GM18868 (cell line): ENCODE measurements at regions not wholly inside any gene's neighbourhood (a gene's known extent, or its start where the extent isn't known, plus 50 kb on each side); places are given as distances from the start of the nearest gene placed in this dataset.
"Not testable (repeated sequence)": the region's sequence is repeated elsewhere in the genome, so short reads cannot be mapped to it uniquely, and the experiment has no call there.

Experiments used
- ATAC-seq: cut with Tn5 transposase; IDR thresholded peaks from one replicate; pipeline ENCODE4 v1.9.1; 2021; ENCODE audit warnings: mild to moderate bottlenecking, moderate library complexity; ENCODE audit not compliant: unreplicated experiment

GRCh38 chr5:36462295-36463021, 143.9 kb upstream of the SLC1A3 start:
- ATAC-seq: no peak

DNA sequence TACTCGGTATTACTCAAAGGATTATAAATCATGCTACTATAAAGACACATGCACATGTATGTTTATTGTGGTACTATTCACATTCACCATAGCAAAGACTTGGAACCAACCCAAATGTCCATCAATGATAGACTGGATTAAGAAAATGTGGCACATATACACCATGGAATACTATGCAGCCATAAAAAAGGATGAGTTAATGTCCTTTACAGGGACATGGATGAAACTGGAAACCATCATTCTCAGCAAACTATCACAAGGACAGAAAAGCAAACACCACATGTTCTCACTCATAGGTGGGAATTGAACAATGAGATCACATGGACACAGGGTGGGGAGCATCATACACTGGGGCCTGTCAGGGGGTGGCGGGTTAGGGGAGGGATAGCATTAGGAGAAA, 130.5 kb upstream of the SLC1A3 start:
- not testable (repeated sequence) for ATAC-seq

- no peak for ATAC-seq
Observed at GRCh38 chr5:36478646-36479317, 127.6 kb upstream of the SLC1A3 start.

- ATAC-seq: no peak
Observed at GRCh38 chr5:36481454-36482120, 124.8 kb upstream of the SLC1A3 start.

- ATAC-seq: no peak
Observed at GRCh38 chr5:36482812-36483211, 123.6 kb upstream of the SLC1A3 start.

DNA sequence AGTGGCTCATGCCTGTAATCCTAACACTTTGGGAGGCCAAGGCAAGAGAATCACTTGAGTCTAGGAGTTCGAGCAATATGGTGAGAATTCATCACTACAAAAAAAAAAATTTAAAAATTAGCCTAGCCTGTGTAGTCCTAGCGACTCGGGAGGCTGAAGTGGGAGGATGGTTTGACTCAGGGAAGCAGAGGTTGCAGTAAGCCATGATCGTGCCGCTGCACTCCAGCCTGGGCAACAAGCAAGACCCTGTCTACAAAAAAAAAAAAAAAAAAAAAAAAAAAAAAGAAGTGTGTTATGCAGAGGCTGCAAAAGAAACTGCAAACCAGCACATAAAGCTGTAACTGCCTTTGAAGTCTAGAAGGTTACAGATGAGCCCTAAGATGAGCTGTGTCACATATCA, 116.9 kb upstream of the SLC1A3 start:
- no peak for ATAC-seq

GRCh38 chr5:36491856-36492255, 114.5 kb upstream of the SLC1A3 start:
- no peak for ATAC-seq

GRCh38 chr5:36492984-36493654, 113.3 kb upstream of the SLC1A3 start:
- no peak for ATAC-seq

DNA sequence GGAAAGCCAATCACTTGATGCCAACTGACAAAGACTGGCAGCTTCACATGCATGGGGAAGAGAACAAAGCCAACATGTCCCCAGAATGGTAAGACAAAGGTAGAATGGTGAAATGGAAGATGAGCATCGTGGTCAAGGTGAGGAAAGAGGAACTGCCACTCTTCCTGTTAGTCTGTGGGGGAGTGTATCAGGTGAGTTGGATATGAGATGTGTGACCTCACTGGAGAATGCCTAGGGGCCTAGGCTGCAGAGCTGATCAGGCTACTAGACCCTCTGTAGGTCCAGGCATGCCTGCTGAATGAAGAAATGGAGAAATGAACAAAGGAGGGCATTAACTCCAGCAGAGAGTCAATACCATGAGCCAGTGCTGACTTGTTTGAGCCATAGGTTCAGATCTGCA, 112.4 kb upstream of the SLC1A3 start:
- no peak for ATAC-seq

DNA sequence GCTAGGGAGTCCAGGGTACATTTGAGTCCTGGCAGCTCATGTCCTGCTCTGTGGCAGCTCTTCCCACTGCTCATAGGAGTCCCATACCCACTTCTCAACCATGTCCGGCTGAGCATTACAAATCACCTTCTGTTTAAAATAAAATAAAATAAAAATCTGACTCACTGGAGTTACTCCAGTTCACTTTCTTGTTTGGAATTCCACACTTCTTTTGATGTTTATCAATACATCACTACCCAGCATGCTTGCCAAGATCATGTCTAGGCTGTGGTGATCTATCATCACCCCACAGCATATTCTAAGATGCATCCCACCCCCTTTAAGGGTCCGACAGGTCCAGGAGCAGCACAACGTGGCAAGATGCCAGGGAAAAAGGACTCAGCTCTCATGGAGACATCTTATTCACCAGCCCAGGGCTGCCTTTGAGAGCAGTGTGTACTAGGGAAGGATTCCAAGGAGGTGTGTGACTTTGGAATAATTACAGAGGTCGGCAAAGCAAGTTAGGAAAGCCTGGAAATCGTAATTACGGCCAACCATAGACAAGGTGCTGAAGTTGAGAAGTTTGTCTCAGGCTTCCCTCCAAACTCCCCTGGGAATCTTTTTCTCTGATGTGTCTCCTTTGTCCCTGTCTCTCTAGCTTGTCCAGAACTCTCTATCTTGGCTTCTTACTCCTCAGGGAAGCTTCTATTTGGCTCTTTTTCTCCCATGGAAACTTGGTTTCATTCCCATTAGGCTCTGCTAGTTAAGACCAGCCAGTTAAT, 111.4 kb upstream of the SLC1A3 start:
- no peak for ATAC-seq

GRCh38 chr5:36495611-36496010, 110.8 kb upstream of the SLC1A3 start:
- ATAC-seq: no peak

- no peak for ATAC-seq
Observed at GRCh38 chr5:36496471-36496870, 109.9 kb upstream of the SLC1A3 start.

DNA sequence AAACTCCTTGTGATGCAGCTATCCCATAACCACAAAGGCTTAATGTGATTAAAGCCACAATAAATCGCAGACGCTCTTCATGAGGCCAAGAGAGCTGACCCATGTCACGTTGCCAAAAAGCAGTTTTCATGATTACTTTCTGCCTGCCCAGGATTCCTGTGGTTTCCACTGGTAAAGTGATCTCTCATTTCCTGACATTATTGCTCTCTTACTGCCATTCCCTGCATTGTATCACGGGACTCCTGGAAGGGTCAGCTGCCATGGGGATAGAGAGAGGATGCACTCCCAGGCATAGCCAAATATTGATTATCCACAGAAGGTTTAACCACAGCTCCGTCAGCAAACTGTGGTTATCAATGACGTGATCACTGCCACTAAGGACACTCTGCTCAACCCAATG, 103.8 kb upstream of the SLC1A3 start:
- ATAC-seq: no peak

DNA sequence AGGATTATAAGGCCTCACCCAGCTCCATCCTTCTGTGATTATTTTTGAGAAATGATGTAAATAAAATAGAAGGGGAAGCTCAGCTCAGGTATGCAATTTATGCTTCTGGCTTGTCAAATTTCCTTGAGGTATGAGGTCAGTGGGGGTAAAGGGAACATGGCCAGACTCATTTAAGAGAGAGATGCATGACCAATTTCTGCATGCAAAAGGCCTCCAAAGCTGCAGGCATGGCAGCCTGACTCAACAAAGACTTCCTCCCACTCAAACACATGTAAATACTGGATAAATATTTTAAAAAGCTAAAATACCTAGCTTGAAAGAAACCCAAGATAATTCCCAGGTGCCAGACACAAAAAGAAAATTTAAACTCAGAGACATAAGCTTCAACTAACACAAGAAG, 101.4 kb upstream of the SLC1A3 start:
- ATAC-seq: no peak

- ATAC-seq: peak; percentile 74
Observed at GRCh38 chr5:36507332-36507952, 99.0 kb upstream of the SLC1A3 start.

GRCh38 chr5:36508331-36508730, 98.1 kb upstream of the SLC1A3 start:
- not testable (repeated sequence) for ATAC-seq

- not testable (repeated sequence) for ATAC-seq
Observed at GRCh38 chr5:36513647-36514046, 92.8 kb upstream of the SLC1A3 start.

DNA sequence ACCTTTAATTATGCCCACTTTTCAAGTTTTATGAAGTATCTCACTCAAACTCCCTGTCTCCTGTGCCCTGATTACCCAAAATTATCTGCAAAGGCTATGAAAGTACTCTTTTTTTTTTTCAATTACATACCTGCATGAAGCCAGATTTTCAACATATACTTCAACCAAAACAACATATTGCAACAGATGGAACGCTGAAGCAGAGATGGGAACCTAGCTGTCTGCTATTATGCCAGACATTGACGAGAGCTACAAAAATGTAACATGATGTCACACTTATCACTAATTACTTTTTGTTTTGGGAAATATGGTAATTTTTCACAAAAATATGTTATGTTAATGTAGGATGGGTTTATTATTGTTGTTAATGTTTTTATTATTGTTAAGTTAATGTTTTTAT, 86.5 kb upstream of the SLC1A3 start:
- no peak for ATAC-seq

GRCh38 chr5:36521219-36521618, 85.2 kb upstream of the SLC1A3 start:
- ATAC-seq: no peak
